ENCODE measurements at regions not wholly inside any gene's neighbourhood (a gene's known extent, or its start where the extent isn't known, plus 50 kb on each side); places are given as distances from the start of the nearest gene placed in this dataset.

DNA sequence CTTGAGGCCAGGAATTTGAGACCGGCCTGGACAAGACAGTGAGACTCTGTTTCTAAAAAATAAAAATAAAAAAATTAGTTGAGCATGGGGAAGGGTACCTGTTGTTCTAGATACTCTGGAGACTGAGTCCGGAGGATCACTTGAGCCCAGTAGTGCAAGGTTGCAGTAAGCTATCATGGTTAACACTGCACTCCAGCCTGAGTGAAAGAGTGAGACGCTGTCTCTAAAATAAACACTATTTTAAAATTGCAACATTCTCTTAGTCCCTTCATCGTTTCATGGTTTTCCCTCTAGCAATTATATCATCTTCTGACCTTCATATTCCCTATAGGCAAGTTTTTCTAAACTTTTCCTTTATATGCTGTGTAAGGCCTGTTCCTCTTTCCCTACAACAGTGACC is 248.5 kb downstream of the VAPA start:
- no peak overlapping the region for H3K4me3 ChIP-seq (ENCODE audit: low read depth, low read length)
- TF ChIP-seq, protein P1, sequence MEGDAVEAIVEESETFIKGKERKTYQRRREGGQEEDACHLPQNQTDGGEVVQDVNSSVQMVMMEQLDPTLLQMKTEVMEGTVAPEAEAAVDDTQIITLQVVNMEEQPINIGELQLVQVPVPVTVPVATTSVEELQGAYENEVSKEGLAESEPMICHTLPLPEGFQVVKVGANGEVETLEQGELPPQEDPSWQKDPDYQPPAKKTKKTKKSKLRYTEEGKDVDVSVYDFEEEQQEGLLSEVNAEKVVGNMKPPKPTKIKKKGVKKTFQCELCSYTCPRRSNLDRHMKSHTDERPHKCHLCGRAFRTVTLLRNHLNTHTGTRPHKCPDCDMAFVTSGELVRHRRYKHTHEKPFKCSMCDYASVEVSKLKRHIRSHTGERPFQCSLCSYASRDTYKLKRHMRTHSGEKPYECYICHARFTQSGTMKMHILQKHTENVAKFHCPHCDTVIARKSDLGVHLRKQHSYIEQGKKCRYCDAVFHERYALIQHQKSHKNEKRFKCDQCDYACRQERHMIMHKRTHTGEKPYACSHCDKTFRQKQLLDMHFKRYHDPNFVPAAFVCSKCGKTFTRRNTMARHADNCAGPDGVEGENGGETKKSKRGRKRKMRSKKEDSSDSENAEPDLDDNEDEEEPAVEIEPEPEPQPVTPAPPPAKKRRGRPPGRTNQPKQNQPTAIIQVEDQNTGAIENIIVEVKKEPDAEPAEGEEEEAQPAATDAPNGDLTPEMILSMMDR (IDR thresholded peaks at IDR 0.05; ENCODE audit: borderline replicate concordance, insufficient read depth, low read depth, low read length) = no peak

DNA sequence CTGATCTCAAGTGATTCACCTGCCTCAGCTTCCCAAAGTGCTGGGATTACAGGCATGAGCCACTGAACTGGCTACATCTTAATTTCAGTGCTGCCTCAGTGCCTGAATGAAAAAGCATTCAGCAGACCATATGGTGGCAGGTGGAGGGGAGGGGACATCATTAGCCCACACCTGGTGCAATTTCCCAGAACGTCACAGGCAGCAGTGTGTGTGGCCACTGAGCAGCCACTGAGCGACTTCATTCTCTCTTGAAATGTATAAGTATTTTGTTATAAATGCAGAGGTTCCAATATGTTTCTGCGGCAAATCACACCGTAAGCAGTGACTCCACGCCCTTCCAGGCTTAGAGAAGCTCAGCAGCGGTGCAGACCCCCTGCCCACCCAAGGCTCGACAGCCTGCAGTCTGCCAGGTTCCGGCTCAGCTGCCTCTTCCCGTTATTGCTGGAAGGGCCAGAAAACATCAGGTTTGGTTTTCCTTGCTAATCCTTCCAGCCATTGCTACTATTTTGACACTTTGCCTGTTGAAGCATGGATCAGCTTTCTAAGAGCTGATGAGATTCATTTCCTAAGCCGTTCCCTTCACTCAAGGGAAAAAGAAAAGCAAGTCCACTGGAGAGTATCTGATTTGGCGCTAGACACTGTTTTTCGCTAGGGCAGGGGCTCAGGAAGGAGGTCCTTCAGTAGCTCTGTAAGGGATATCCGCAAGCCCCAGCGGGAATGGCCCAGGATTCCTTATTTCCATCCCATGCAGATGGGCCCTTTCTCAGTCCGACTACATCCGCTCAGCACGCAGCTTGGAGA is 250.7 kb downstream of the VAPA start:
- TF ChIP-seq, protein P1 (IDR thresholded peaks at IDR 0.05; ENCODE audit: borderline replicate concordance, insufficient read depth, low read depth, low read length) = no peak
- no peak overlapping the region for H3K4me3 ChIP-seq (ENCODE audit: low read depth, low read length)

DNA sequence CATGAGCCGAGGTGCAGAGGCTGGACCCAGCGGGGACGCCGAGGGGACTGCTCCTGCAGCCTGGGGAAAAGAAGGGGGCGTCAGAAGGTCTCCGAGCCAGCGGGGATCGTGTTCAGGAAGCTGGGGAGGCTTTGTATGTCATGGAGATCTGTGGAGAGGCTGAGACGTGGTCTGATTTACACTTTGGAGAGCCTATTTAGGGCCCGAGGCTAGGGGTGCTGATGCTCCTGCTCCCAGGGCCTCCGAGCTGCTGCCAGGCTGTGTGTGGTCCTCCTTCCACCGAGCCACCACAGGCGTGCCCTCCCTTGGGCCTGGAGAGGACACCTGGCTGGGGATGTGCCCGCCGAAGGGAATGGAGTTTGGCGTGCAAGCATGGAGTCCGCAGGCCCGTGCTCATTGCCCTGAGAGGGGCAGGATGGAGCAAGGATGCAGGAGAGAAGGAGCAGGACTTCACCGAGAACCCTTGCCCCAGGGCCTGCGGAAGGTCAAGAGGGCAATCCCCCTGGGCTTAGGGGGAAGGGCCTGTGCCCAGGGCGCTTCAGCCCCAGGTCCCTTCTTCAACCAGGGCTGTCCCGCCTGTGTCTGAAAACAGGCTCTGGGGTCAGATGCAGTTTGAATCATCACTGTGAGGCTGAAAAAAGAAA is 252.5 kb downstream of the VAPA start:
- TF ChIP-seq, protein P1 (IDR thresholded peaks at IDR 0.05; ENCODE audit: borderline replicate concordance, insufficient read depth, low read depth, low read length) = no peak
- H3K4me3 ChIP-seq (ENCODE audit: low read depth, low read length) = no peak overlapping the region

DNA sequence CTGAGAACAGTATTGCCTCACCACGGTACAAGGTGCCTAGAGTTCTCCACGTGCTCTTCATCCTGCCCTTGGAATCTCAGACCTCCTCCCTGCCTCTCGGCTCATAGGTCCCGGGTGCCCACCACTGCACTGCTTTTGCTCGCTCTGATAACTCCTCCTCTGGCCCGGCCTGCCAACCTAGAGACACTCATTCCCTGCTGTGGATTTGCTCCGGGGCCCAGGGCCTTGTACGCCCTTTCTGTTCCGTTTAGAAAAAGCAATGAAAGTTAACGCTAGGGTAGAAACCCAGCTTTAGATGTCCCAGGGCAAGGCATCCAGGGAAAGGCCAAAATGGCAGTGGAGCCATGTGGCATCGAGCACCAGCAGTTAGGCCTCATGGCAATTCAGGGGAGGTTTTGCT is 253.9 kb downstream of the VAPA start:
- TF ChIP-seq, protein P1 (IDR thresholded peaks at IDR 0.05; ENCODE audit: borderline replicate concordance, insufficient read depth, low read depth, low read length) = no peak
- no peak overlapping the region for H3K4me3 ChIP-seq (ENCODE audit: low read depth, low read length)

DNA sequence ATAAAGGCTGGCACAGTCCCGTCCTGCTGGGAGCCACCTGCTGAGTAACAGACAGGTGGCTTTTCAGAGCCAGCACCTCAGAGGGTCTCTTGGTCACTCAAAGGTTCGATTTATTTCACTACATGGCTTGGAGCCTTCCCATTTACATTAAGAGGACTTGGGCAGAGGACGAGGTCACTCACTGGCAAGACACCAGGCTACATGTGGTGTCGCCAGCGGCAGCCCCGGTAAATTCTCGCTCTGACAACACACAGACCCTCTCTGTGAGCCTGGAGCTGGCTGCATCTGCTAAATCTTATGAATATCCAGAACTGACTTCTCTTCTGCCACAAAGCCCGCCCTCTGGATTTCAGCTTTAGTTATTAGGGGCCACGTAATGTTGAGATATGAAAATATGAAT is 254.7 kb downstream of the VAPA start:
- H3K4me3 ChIP-seq (ENCODE audit: low read depth, low read length) = no peak overlapping the region
- TF ChIP-seq, protein P1 (IDR thresholded peaks at IDR 0.05; ENCODE audit: borderline replicate concordance, insufficient read depth, low read depth, low read length) = no peak

DNA sequence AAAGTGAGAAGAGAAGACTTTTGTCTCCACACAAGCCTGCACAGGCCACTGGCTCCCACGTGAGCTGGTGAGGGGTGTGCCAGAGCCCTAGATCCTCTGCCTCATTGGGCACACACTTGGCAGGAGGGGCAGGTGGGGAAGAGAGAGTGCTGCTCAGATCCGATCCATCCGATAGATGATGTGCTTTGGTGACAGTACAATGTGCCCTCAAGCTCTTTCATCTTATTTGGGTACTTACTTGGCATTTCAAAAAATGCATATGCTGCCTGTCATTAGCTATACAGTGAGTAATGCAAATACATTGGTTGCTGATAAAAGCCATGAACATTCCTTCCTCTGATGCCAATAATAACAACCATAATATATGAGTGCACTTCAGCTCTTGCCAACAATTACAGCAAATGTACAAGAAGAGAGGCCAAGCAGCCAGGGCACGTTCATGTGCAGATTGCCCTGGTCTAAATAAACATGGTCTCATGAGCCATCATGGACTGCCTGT is 255.3 kb downstream of the VAPA start:
- no peak overlapping the region for H3K4me3 ChIP-seq (ENCODE audit: low read depth, low read length)
- TF ChIP-seq, protein P1 (IDR thresholded peaks at IDR 0.05; ENCODE audit: borderline replicate concordance, insufficient read depth, low read depth, low read length) = no peak

DNA sequence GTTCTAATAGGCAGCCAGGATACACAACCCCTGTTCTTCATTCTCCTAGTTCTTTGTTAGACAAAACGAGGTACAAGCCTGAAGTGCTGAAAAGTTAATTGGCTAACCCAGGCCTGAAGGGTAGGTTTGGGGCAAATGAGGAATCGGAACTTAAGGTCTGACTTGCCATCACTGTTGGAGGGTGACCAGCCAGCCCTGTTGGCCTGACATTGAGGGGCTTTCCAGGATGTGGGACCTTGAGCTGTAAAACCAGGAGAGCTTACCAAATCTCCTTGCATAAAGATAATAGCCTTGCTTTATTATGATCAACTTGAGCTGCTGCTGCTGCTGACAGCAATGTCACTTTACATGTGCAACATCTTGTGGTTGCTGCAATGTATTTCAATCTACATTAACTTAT is 256.0 kb downstream of the VAPA start:
- TF ChIP-seq, protein P1 (IDR thresholded peaks at IDR 0.05; ENCODE audit: borderline replicate concordance, insufficient read depth, low read depth, low read length) = no peak
- no peak overlapping the region for H3K4me3 ChIP-seq (ENCODE audit: low read depth, low read length)
